Brain pericyte (primary cell): ENCODE measurements at regions not wholly inside any gene's neighbourhood (a gene's known extent, or its start where the extent isn't known, plus 50 kb on each side); places are given as distances from the start of the nearest gene placed in this dataset.
"Not testable (repeated sequence)": the region's sequence is repeated elsewhere in the genome, so short reads cannot be mapped to it uniquely, and the experiment has no call there.

Experiments used
- DNase-seq: peaks from one replicate; pipeline ENCODE4 v3.0.0-alpha.2; 2012; ENCODE audit warnings: low read depth, low spot score

GRCh38 chrX:40373641-40374040 lies 207.1 kb upstream of the ATP6AP2 start:
- DNase-seq, result no peak

- no peak for DNase-seq
Measured at GRCh38 chrX:40373025-40373424, 207.7 kb upstream of the ATP6AP2 start.

GRCh38 chrX:40371376-40371775 lies 209.4 kb upstream of the ATP6AP2 start:
- DNase-seq, result no peak

GRCh38 chrX:40368611-40369061 lies 212.1 kb upstream of the ATP6AP2 start:
- no peak for DNase-seq

GRCh38 chrX:40366661-40367060 lies 214.1 kb upstream of the ATP6AP2 start:
- DNase-seq, result no peak

- not testable (repeated sequence) for DNase-seq
Measured at GRCh38 chrX:40362291-40362690, 218.5 kb upstream of the ATP6AP2 start.

GRCh38 chrX:40360557-40360956 lies 220.2 kb upstream of the ATP6AP2 start:
- no peak for DNase-seq

GRCh38 chrX:40359593-40359992 lies 221.2 kb upstream of the ATP6AP2 start:
- DNase-seq, result no peak

- DNase-seq, result no peak
Measured at GRCh38 chrX:40358994-40359393, 221.8 kb upstream of the ATP6AP2 start.

- no peak for DNase-seq
Measured at GRCh38 chrX:40349251-40349650, 231.5 kb upstream of the ATP6AP2 start.

GRCh38 chrX:40346379-40346778 lies 234.4 kb upstream of the ATP6AP2 start:
- no peak for DNase-seq

- DNase-seq, result no peak
Measured at GRCh38 chrX:40343319-40343718, 237.5 kb upstream of the ATP6AP2 start.

GRCh38 chrX:40340116-40340515 lies 240.7 kb upstream of the ATP6AP2 start:
- DNase-seq, result no peak

GRCh38 chrX:40333344-40333743 lies 235.6 kb upstream of the BCOR start:
- no peak for DNase-seq

- no peak for DNase-seq
Measured at GRCh38 chrX:40331762-40332161, 234.0 kb upstream of the BCOR start.

GRCh38 chrX:40331353-40331752 lies 233.6 kb upstream of the BCOR start:
- DNase-seq, result no peak

- no peak for DNase-seq
Measured at GRCh38 chrX:40329616-40330015, 231.9 kb upstream of the BCOR start.

GRCh38 chrX:40327085-40327484 lies 229.3 kb upstream of the BCOR start:
- no peak for DNase-seq

GRCh38 chrX:40326186-40326965 lies 228.6 kb upstream of the BCOR start:
- no peak for DNase-seq

GRCh38 chrX:40325161-40325560 lies 227.4 kb upstream of the BCOR start:
- DNase-seq, result no peak

GRCh38 chrX:40323977-40324376 lies 226.2 kb upstream of the BCOR start:
- no peak for DNase-seq

- no peak for DNase-seq
Measured at GRCh38 chrX:40320819-40321218, 223.1 kb upstream of the BCOR start.

GRCh38 chrX:40318801-40319200 lies 221.0 kb upstream of the BCOR start:
- no peak for DNase-seq

- no peak for DNase-seq
Measured at GRCh38 chrX:40318076-40318475, 220.3 kb upstream of the BCOR start.
